ENCODE measurements at regions not wholly inside any gene's neighbourhood (a gene's known extent, or its start where the extent isn't known, plus 50 kb on each side); places are given as distances from the start of the nearest gene placed in this dataset.

DNA sequence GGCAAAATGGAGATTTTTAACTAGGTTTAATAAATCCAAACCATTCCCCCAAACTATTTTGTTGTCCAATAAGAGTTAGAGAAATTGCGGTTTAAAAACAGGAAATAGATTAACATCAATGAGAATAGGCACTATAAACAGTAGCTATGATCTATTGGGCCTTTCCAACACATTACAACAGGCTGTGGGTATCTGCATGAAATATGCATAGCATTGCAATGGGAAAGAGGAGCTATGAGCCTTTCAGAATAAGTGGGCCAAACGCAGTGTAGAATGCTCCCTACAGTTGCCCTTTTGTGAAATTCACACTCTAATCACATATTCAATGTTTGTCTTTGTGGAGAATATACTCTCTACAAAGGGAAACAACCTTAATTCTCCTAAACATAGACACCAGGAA lies 305.5 kb upstream of the PRMT6 start (continued):
- TF ChIP-seq HDAC6 (IDR thresholded peaks at IDR 0.05; ENCODE audit: unreplicated experiment) (no peak), SUZ12 (IDR thresholded peaks at IDR 0.05; ENCODE audit: unreplicated experiment) (no peak), ZZZ3 (IDR thresholded peaks at IDR 0.05; ENCODE audit: control insufficient read depth, insufficient read length, low read depth) (no peak), NFYA (IDR thresholded peaks at IDR 0.05; ENCODE audit: borderline replicate concordance, low read depth, low read length) (no peak), CUX1 (IDR thresholded peaks at IDR 0.05; ENCODE audit: insufficient replicate concordance, low read depth, low read length) (no peak), JUND (IDR thresholded peaks at IDR 0.05; ENCODE audit: low read depth, low read length) (no peak), SREBF1 (IDR thresholded peaks at IDR 0.05; ENCODE audit: low read length) (no peak), ATF3 (IDR thresholded peaks at IDR 0.05; ENCODE audit: borderline replicate concordance, extremely low read depth, low read depth, low read length) (no peak), MTA2 (IDR thresholded peaks at IDR 0.05; ENCODE audit: low read depth) (no peak), SMAD1 (IDR thresholded peaks at IDR 0.05; ENCODE audit: low read depth, partially characterized antibody) (no peak), ZNF622 (IDR thresholded peaks at IDR 0.05) (no peak)

Measured in GM12878 (cell line).